Ovary (tissue), 7 donors: ENCODE measurements at regions not wholly inside any gene's neighbourhood (a gene's known extent, or its start where the extent isn't known, plus 50 kb on each side); places are given as distances from the start of the nearest gene placed in this dataset.

Source experiments
- DNase-seq, 5 donors: peaks; one replicate each; pipeline ENCODE4 v3.0.0-alpha.2; 2019 to 2020
- H3K27ac ChIP-seq, 2 donors: fragments of 200-600 bp; one replicate each; pipeline versions ENCODE4 v1.5.1 to v1.8.0; 2019 to 2022
- H3K27me3 ChIP-seq: fragments of 200-600 bp; one replicate; pipeline ENCODE4 v1.8.0; 2022
- H3K36me3 ChIP-seq: fragments of 200-600 bp; sonication (generic); one replicate; pipeline ENCODE4 v1.5.1; 2019
- H3K4me1 ChIP-seq: one replicate; pipeline ENCODE4 v1.8.1; 2013; ENCODE audit warnings: mild to moderate bottlenecking, moderate library complexity; ENCODE audit not compliant: insufficient read depth
- H3K4me3 ChIP-seq: fragments of 200-600 bp; sonication (generic); one replicate; pipeline ENCODE4 v1.5.1; 2017
- H3K9me3 ChIP-seq, 2 donors: fragments of 200-600 bp in 1 of 2; sonication (generic) in 1 of 2; one replicate each; pipeline versions ENCODE4 v1.5.1 to v1.8.1; 2013 to 2019; ENCODE audit warnings: mild to moderate bottlenecking in 1 of 2, moderate library complexity in 1 of 2
- EP300 ChIP-seq: sonication (generic); formaldehyde crosslinking; IDR thresholded peaks from one replicate; pipeline ENCODE4 v1.6.1; 2017; ENCODE audit warnings: antibody characterized with exemption
- POLR2A ChIP-seq: fragments of 450-650 bp; IDR thresholded peaks from one replicate; pipeline ENCODE4 v1.6.1; 2017; ENCODE audit warnings: antibody characterized with exemption, mild to moderate bottlenecking, moderate library complexity
- WGBS, 3 donors: extraction: QIAGEN DNeasy Blood & Tissue Kit in 1 of 3; methylation state at CpG; one replicate each; pipeline versions ENCODE4 v1.1.5 to v1.1.7; 2013 to 2017; 5-methylcytosine and 5-hydroxymethylcytosine counted together
- intact Hi-C, 4 donors: fragments of 100-400 bp; cut with DNase I; formaldehyde crosslinking; loops; one replicate each; pipeline versions ENCODE4 v1.11.0 to v1.15.1; 2022 to 2023
- TF ChIP-seq, protein P1 (sequence below), 3 donors: fragments of 450-650 bp in 2 of 3; fragments of 200-600 bp in 1 of 3; IDR thresholded peaks; one replicate each; pipeline versions ENCODE4 v1.5.1 to v1.8.0; 2016 to 2022; ENCODE audit warnings: antibody characterized with exemption in 3 of 3, mild to moderate bottlenecking in 1 of 3
- donor health status: DM: no; HTN: no; CAD: no; lungs with moderate emphysema.
- donor health status: DM: no; HTN: no; CAD: no.
- donor health status: Bipolar disorder and iron deficiency.
- donor health status: DM: no; HTN: no; CAD: no.
- donor health status: DM: yes; HTN: yes; CAD: no.

DNA sequence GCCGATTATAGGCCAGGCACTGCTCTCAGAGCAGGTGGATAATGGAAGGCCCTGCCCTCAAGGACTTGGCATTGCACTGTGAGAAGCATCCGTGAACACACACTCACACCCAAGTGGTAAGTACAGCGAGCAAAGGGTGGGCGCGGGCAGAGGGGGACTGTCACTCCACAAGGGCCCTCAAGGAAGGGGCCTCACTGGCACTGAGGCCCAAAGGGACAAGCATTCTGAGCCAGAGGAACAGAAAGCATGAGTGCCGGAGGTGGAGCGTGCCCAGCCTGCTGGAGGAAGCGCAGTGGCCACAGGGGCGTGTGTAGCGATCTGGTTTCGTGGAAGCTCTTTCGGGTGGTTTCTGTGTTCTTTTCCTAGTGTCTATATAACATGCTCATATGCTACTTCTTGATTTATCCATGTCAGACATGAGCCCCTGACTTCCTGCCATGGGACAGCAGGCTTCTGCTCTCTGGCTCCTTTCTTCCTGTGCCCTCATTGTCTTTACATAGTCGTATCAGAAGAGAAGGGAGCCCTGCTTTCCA lies 132.7 kb upstream of the ASB18 start:
- DNase-seq, result no peak
- no peaks in the 10 kb centered on the region for H3K9me3 ChIP-seq
- no peaks in the 10 kb centered on the region for H3K36me3 ChIP-seq
- WGBS, 3 donors, result 92 to 94% (median 93%) methylated on average over 13 of the region's 13 CpGs
- TF ChIP-seq POLR2A (no peak), EP300 (no peak)
- no peak overlapping the region for H3K4me3 ChIP-seq
- no peaks in the 10 kb centered on the region for H3K4me1 ChIP-seq
- intact Hi-C loops, result no loop called here
- no peaks in the 10 kb centered on the region for H3K27me3 ChIP-seq
- no peak overlapping the region for H3K27ac ChIP-seq

DNA sequence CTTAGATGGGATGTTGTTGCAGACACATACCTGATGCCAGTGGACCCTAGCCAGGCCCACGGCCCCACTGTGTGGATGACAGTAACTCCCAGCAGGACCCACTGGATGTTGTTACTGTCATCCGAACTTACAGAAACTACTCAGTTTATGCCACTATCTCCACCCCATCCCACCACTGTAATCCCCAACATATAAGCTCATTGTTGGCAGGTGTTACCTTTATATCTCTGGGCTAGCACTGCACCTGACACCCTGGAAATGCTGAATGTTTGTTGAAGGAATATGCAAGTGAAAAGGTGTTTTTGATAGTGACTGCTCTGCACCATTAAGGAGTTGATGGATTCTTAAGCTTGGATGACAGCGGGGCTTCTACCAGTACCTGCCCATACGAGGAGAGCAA lies 133.5 kb upstream of the ASB18 start:
- Histone ChIP-seq H3K4me3 (no peak overlapping the region), H3K9me3 (no peaks in the 10 kb centered on the region), H3K4me1 (no peaks in the 10 kb centered on the region), H3K27ac (no peak overlapping the region), H3K27me3 (no peaks in the 10 kb centered on the region), H3K36me3 (no peaks in the 10 kb centered on the region)
- no peak for TF ChIP-seq EP300
- TF ChIP-seq, protein P1, sequence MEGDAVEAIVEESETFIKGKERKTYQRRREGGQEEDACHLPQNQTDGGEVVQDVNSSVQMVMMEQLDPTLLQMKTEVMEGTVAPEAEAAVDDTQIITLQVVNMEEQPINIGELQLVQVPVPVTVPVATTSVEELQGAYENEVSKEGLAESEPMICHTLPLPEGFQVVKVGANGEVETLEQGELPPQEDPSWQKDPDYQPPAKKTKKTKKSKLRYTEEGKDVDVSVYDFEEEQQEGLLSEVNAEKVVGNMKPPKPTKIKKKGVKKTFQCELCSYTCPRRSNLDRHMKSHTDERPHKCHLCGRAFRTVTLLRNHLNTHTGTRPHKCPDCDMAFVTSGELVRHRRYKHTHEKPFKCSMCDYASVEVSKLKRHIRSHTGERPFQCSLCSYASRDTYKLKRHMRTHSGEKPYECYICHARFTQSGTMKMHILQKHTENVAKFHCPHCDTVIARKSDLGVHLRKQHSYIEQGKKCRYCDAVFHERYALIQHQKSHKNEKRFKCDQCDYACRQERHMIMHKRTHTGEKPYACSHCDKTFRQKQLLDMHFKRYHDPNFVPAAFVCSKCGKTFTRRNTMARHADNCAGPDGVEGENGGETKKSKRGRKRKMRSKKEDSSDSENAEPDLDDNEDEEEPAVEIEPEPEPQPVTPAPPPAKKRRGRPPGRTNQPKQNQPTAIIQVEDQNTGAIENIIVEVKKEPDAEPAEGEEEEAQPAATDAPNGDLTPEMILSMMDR (IDR thresholded peaks at IDR 0.05), result no peak
- no peak for TF ChIP-seq POLR2A
- DNase-seq, result no peak
- intact Hi-C loops, result no loop called here
- 91 to 92% (median 91%) methylated on average over 4 of the region's 4 CpGs for WGBS, 3 donors

DNA sequence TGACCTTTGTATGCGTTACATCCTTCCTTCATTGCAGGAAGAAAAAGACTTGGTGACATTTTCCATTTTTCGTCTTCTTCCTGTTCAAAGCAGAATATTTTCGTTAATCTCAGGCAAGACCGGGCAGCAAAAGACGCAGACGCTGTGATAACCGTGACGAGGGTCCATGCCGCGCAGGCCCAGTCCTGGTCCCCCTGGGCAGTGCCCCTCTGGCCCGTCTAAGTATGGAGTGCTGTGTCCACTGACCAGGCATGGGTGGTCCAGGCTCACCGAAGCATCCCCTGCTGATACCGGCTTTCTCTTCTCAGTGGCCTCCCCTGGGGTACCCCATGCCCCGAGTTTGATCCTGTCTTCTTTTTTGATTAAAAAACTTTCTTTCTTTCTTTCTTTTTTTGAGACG lies 135.2 kb upstream of the ASB18 start:
- Histone ChIP-seq H3K4me3 (no peak overlapping the region), H3K9me3 (no peaks in the 10 kb centered on the region), H3K36me3 (no peaks in the 10 kb centered on the region), H3K27ac (no peak overlapping the region), H3K4me1 (no peaks in the 10 kb centered on the region), H3K27me3 (no peaks in the 10 kb centered on the region)
- no peak for DNase-seq
- intact Hi-C loops, result no loop called here
- 93 to 98% (median 97%) methylated on average over 15 of the region's 15 CpGs for WGBS, 3 donors
- TF ChIP-seq EP300 (no peak), POLR2A (no peak)
- TF ChIP-seq, protein P1 (IDR thresholded peaks at IDR 0.05), result no peak

DNA sequence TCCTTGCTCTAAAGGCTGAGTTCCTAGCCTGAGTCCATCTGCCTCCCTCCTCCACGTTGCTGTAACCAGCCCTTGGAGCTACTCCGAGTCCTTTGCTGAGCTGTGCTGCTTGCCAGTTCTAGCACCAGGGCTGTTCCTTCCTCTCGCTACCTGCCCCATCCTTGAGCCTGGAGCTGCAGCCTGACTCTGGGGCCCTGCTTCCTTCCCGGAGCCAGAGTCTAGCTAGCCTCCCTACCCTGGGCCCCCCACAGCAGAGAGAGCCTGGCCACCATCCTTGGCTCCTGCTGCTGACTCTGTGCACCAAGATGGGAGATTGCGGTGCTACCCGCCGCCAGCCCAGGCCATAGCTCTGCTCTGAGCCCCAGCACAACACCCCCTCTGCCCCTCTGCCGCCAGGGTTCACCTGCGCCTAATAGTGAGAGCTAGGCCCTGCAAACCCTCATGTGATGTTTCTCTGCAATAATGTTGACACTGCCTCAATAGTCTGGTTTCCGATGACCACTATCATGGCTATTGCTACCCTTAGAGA lies 135.9 kb upstream of the ASB18 start:
- 92 to 96% (median 94%) methylated on average over 10 of the region's 10 CpGs for WGBS, 3 donors
- Histone ChIP-seq H3K27ac (no peak overlapping the region), H3K36me3 (no peaks in the 10 kb centered on the region), H3K4me1 (no peaks in the 10 kb centered on the region), H3K9me3 (no peaks in the 10 kb centered on the region), H3K4me3 (no peak overlapping the region), H3K27me3 (no peaks in the 10 kb centered on the region)
- no peak for DNase-seq
- no peak for TF ChIP-seq EP300
- TF ChIP-seq POLR2A, result no peak
- TF ChIP-seq, protein P1 (IDR thresholded peaks at IDR 0.05), result no peak
- intact Hi-C loops, result no loop called here

DNA sequence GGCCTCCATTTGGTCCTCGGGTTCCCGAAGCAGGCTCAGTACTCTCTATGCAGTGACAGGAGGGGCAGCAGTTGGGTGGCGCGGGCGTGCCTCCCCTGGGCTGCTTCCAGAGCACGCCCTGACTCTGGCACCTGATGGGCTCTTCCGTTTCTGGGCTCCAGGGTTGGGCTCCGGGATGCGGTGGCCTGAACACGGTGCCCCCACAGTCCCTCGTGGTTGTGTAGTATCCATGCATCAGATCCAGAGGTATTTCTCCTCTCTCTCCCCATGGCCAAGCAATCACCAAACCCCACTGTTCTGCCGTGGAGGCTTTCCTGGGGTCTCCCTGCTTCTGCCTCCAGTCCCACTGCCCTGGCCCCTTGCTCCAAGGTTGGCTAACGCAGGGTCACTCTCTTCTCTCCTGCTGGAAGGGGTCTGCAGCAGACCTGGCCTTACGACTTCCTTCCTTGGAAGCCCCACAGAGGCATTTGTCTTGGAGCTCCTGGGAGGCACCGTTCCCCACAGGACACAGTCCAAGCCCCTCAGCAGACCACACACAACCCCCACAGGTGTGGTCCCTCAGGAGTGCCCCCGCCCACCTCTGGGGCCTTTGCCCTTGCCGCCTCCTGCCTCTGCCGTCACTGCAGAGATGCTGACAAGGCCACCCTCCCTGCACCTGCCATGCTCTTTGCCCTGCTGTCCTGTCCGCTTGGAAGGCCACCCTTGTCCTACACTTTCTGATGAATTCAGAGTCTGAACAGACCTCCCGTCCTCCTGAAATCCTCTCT lies 136.6 kb upstream of the ASB18 start:
- H3K27me3 ChIP-seq, result no peaks in the 10 kb centered on the region
- TF ChIP-seq EP300 (no peak), POLR2A (no peak)
- TF ChIP-seq, protein P1 (IDR thresholded peaks at IDR 0.05), result no peak
- no peaks in the 10 kb centered on the region for H3K36me3 ChIP-seq
- no peak overlapping the region for H3K27ac ChIP-seq
- 90 to 93% (median 92%) methylated on average over 18 to 20 of the region's 20 CpGs for WGBS, 3 donors
- no peak for DNase-seq
- no peak overlapping the region for H3K4me3 ChIP-seq
- H3K9me3 ChIP-seq, result no peaks in the 10 kb centered on the region
- intact Hi-C loops, result no loop called here
- H3K4me1 ChIP-seq, result no peaks in the 10 kb centered on the region
